Posterior vena cava (tissue), 2 donors: ENCODE measurements at regions not wholly inside any gene's neighbourhood (a gene's known extent, or its start where the extent isn't known, plus 50 kb on each side); places are given as distances from the start of the nearest gene placed in this dataset.

Experiments used
- DNase-seq: peaks from one replicate; pipeline ENCODE4 v3.0.0-alpha.2; 2020; ENCODE audit warnings: low spot score
- intact Hi-C, 2 donors: fragments of 100-400 bp; cut with DNase I; formaldehyde crosslinking; loops; one replicate each; pipeline versions ENCODE4 v1.14.1 to v1.14.2; 2022 to 2023
- donor health status: DM: yes; HTN: yes; CAD: no.
- donor health status: DM: yes; HTN: yes; CAD: no.

DNA sequence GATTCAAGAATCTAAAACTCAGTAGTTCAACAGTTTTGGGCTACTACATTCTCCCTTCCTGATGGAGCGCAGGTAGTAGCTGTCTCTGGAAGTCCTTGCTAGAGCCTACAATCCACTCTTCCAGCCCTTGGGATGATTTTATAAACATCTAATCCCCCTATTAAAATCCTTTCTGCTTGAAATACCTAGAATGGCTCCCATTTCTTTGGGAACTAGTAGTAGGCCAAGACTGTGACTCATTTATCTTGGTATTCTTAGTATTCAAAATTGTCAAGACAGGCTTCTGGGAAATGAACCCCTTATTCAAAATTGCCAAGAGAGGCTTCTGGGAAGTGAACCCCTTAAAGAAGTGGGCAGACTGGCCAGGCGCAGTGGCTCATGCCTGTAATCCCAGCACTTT lies 142.5 kb upstream of the FGGY start:
- DNase-seq: no peak
- intact Hi-C loops: no loop called here

DNA sequence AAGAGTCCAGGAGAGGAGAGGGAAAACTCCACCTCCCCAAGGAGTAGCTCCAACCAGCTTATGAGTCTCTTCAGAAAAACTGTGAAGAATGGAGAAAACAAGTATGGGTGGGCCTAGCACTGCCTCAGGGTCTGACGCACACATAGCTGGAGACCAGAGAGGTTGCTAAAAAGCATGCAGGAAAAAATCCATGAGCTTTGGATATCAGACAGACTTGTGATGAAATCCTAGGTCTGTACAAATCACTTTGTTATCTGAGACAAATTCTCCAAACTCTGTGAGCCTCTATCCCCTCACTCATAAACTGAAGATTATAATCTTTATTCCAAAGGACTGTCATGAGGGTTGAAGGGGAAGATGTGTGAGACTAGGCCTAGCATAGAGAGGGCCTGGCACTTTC lies 141.5 kb upstream of the FGGY start:
- intact Hi-C loops: no loop called here
- no peak for DNase-seq

DNA sequence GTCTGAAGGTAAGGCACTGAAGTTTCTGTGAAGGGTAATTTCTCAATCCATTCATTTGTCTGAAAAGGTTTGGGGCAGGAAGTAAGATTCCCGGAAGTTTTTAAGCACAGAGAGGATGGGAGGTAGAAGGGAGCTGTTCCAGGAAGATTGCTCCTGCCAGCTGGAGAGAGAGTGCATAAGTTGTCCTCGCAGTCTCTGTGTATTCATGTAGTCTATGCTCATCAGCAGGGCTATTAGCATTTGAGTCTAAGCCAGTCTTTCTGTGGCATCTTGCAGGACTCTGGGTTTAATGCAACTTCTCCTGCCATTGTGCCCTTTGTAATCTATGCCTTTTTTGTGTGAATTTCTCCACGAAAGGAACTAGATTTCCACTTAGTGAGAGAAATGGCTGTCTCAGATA lies 140.8 kb upstream of the FGGY start:
- intact Hi-C loops: no loop called here
- DNase-seq: no peak

DNA sequence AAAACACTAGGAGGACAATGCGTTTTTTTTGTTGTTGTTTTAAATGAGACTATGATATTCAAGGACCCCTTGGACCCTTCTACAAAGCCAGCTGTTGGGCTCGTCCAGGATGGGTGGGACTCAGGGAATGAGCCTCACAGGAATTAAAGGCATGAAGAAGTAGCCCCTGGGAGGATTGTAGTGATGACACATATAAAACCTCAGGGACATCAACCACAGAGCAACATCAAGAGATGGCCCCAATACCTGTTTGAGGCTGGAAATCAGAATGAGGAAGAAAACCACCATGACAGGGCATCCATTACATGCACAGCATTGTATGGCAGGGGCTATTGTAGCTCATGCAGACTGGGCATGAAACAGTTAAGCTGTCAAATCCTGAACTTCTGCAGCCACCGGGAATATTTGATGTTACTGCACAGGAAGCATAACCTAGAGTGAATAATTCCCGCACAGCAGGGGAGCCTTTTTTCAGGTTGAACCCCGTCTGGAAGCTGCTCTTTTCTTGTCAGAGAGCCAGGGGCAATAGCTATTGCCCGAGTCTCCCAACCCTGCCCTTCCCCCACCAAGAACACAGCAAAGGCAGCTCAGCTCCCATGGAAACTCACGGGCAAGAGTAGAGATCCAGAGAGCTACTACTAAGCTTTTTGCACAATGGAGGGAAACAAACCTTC lies 140.2 kb upstream of the FGGY start:
- no peak for DNase-seq
- intact Hi-C loops: no loop called here

DNA sequence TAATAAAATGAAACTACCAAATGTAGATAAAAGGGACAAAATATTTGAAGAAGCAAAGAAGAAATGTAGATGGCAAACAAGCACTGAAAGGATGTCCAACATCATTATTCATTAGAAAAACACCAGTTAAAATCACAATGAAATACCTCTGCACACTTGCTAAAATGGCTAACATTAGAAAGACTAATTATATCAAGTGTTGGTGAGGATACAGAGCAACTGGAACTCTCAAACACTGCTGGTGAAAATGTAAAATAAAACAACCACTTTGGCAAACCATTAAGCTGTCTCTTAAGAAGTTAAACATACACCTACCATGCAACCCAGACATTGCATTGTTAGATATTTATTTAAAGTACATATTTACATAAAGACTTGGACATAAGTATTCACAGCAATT lies 138.6 kb upstream of the FGGY start:
- intact Hi-C loops: no loop called here
- DNase-seq: no peak

DNA sequence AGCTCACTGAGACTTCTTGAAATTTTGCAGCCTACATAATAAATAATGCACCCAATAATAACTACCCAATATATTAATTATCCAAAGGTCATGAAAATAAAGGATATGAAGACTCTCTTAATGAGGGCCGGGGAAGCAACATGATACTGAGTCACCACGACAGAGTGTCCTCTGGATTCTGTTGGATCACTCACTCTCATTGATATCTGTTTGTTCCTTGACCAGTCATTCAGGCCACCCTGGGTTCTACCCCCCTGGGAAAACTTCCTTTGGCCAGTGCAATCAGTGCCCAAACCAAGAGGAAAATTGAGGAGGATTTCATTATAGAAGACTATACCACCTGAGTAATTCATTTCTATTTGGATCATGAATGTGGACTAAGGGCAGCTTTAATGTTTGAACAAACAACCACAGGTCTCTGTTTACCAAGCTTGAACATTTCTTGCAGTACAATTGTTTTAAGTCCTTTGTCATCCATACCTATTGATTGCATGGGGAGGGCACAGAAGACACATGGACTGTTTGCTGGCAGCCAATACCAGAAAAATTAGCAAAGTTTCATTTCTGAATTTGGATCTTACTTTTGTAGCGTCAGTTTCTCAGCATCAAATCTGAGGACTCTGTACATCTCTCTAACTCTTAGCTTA lies 137.2 kb upstream of the FGGY start:
- no peak for DNase-seq
- intact Hi-C loops: no loop called here

DNA sequence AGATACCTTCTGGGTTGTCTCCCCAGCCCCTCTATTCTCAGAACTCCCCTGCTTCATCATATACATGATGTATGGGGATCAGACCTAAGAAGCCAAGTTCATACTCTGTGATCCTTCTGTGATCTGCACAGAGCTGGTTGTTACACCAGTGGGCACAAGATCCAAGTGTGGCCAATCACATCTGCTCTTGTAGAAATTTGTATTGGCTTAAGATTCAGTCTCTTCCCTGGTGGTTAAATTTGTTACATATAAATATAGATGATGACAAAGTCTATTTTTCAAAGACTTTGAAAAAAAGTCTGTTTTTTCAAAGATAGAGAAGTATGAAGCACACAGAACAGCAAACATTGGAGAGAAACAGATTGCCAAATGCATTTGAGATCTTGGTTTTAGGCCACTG lies 135.8 kb upstream of the FGGY start:
- DNase-seq: no peak
- intact Hi-C loops: no loop called here

DNA sequence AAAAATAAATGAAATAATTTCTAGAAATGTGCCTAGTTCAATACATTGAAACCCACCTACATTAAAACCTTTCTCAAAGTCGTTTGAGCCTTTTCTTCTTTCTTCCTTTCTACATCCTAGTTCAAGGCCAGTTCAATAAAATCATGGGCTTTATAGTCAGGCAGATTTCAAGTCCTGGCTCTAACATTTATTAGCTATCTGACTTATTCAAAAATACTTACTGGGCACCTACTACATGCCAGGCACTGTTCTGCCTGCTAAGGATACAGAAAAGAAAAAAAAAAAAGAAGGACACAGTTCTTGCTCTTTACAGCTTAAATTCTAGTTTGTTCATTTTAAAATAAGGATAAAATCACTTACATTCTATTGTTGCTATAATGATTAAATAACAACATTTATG lies 134.2 kb upstream of the FGGY start:
- no peak for DNase-seq
- intact Hi-C loops: no loop called here

DNA sequence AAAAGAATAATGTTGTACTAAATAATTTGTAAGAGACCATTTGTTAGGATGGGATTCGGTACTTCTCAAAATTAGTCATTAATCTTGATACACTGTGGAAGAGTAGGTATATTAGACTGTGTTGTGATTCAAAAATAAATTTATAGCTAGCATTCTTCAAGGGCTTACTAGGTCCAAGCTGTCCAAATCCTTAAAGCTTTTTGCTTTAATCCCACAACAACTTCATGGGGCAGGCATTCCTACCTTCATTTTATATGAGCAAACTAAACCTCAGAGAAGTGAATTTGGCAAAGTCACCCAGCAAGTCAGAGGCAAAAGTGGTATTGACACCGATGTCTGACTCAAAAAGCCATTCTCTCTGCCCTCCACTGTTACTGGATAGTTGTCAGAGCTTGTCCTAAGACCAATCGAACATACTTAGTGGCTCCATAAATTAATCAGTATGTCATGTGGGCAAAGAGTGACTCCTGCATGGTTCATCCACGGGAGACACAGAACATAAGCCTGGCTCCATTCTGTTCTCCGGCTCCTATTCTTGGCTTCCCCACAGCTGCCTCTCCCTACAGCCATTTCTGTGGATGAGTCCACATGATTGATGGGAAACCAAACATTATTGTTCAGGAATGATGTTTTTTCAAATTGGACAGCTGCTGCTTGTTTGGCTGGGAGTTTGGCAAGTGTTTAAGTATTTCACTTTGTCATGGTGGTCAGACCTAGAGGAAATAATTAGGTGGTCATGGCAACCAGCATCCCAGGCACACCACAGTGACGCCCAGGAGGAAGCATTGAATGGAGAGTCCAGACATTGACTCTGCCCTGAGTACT lies 133.4 kb upstream of the FGGY start:
- no peak for DNase-seq
- intact Hi-C loops: no loop called here

DNA sequence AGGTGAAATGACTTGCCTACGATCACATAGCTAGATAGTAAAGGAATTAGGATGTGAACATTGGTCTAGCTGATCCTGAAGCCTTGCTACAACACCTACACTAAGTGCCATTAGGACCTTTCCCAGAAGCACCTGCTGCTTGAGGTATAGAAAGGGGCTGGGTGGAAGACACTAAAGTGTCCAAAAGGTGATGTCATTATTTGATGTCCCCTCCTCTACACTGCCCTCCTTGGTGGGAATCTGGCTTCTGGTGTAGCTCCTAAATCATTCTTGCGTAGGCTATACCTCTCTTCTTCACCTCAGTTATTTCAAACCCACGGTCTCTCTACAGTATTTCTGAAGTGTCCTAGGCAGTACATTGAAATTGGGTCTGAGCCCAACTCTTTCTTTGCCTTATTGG lies 132.5 kb upstream of the FGGY start:
- intact Hi-C loops: no loop called here

DNA sequence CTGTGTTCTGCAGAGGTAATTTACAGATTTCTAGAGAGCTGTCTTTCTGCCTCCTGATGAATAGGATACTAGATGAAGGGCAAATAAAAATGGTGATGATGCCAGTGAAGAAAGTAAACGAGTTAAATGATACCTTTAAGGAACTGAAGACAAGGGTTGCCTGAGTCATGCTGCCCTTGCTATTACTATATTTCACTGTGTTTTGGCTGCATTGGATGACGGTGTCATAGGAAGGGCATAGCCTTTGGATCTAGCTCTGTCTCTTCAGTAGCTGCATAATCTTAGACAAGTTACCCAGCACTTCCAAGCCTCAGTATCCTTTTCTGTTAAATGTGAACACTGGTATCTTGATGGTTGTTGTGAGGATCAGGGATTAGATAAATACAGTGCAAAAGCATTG lies 131.5 kb upstream of the FGGY start:
- intact Hi-C loops: no loop called here
- no peak for DNase-seq

More for the DNA sequence above, 132.5 kb upstream of the FGGY start:
- no peak for DNase-seq

DNA sequence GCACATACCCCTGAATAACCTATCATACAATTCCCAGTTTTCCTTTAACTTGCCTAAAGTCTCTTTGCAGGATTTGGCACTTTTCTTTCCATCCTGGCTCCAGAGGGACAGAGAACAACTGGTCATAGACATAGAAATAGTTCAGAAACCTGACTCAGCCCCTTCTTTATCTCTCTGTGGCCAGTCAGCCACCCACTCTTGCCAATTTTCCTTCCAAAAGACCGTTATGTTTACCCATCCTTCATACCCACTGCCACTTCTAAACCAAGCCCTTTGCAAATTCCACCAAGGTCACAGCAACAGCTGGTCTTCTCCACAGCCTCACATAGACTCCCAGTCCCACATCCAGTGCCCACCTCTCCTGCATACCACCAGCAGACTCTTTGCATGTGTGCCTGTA lies 127.2 kb upstream of the FGGY start:
- intact Hi-C loops: no loop called here
- no peak for DNase-seq

DNA sequence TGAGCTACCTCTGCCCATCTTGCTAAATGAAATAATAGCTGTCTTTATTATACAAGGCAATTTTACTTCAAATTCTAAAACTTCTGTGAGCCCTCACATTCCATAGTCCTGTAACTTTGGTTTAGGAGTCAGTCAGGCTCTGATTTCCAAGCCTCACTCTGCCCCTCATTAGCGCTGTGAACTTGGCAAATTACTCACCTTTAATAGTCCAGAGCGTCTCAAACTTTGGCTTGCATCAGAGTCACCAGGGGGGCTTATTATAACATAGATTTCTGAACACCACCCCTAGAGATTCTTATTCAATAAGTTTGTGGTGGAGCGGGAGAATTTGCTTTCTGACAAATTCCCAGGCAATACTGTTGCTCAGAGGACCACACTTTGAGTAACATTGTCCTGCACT lies 126.2 kb upstream of the FGGY start:
- no peak for DNase-seq
- intact Hi-C loops: no loop called here

DNA sequence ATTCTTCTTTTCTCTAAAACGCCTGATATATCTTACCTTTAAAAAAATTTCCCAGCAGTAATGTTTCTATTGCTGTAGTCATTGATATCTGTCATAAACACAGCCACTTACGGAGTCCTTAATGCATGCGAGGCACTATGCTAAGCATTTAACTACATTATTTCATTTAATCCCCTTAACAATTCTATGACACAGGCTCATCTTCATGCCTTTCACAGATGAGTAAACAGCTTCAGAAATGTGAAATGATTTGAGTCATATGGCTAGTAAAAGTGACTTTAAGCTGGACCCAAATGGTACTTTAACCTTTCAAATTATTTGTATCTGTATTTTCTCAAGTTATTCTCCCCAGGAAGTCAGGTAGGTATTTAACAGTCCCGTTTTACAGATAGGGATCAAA lies 125.1 kb upstream of the FGGY start:
- DNase-seq: no peak
- intact Hi-C loops: no loop called here

DNA sequence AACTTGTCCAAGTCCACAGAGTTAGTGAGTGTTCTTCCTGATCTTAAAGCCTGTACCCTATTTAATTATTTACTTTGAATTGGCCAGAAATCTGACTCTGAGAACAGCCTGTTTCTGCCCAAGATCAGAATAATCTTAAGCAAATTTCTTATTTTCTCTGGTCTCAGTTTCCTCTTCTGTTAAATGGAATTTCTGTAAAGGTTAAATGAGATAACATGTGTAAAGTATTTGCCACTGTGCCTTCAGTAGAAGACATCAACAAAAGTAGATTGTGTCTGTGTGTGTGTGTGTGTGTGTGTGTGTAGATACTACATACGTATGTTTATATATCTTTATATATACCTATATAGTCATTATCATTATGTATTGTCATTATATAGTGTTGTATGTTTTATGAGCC lies 124.2 kb upstream of the FGGY start:
- DNase-seq: no peak
- intact Hi-C loops: no loop called here

DNA sequence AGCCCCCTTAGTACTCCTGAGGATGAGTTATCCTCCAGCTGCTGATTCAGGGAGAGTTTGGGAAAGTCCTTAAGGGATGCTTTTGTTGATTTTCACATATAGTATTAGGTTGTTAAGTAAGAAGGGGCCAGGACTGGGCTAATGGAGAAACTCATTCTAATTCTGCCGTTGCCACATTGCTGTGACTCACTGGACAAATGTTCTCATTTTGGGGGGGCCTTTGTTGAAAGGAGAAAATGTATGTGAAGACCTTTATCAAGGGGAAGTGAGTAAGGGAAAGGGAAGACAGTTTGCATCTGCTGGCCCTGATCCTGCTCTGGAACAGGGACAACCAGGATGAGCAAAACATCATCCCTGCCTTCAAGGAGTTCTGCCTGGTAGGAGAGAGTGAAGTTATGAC lies 123.2 kb upstream of the FGGY start:
- intact Hi-C loops: no loop called here
- DNase-seq: no peak

DNA sequence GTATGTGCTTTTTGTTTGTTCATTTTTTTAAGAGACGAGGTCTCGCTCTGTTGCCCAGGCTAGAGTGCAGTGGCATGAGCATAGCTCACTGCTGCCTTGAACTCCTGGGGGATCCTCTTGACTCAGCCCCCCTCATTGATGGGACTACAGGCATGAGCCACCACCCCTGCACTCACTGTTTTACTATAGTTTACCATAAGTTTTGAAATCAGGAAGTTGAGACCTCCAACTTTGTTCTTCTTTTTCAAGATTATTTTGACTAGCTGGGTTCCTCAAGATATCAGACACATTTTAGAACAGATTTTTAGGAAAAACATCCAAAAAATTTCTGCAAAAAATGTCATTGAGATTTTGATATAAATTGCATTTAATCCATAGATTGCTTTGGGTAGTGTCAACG lies 120.4 kb upstream of the FGGY start:
- intact Hi-C loops: no loop called here
- no peak for DNase-seq

DNA sequence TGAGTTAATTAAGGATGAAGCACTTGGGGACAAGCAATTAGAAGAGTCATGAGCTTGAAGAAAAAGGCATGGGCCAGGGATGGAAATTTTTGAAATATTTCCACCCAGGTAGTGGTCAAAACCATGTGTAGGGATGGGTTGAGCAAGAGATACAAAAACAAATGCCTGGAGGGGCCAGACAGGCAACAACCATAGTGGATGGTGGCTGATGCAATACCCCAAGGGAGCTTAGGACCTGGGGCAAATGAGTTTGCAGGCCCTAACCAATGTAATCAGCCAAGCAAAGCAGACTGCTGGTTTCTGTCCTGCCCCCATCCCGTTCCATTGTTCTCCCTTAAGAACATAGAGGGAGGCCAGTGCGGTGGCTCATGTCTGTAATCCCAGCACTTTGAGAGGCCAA lies 119.1 kb upstream of the FGGY start:
- intact Hi-C loops: no loop called here
- no peak for DNase-seq

DNA sequence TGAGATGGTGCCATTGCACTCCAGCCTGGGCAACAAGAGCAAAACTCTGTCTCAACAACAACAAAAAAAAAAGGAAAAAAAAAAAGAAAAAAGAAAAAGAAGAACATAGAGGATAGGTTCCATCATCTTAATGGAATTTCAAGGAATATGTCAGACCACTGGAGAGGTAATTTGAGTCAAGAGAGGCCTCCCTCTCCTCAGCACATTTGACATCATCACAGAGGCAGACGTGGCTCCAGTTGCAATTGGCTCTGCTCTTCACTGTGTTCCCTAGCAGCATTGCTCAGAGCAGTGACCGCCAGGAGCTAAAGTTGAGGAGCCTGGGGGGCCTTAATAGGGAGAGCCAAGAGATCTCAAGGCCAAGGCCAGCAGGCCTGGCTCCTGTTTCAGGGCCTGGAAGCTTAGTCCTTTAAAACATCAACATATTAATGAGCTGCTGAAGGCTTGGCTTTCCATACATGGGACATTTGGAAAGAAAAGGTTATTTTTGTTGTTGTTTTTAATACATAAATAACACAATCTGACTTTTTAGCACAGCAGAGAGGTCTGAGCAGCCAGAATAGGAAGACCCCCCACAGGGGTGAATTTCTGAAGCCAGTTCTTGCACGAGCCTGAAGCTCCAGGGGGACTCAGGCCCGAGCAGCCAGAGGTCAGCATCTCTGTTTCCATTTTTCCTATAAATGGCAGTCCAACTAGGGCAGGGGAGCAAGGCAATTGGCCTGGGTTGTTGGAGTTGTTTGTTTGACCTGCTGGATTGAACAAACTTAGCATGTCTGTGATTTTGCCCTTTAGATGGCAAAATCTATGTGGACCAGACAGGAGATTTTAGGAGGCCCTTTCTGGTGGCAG lies 118.3 kb upstream of the FGGY start:
- intact Hi-C loops: no loop called here
- DNase-seq: peak; percentile 89

DNA sequence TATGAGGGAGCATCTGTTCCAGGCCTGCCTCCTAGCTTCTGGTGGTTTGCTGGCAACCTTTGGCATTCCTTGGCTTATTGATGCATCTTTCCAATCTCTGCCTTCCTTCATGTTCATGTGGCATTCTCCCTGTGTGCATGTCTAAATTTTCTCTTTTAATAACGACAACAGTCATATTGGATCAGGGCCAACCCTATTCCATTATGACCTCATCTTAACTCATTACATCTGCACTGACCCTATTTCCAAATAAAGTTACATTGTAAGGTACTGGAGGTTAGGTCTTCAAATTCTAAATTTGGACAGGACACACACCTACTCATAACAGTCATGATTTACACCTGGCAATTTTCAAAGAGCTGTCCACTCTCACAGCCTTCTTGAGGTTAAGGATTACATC lies 117.2 kb upstream of the FGGY start:
- no peak for DNase-seq
- intact Hi-C loops: no loop called here
